Osteocyte (in vitro differentiated cells): ENCODE measurements at regions not wholly inside any gene's neighbourhood (a gene's known extent, or its start where the extent isn't known, plus 50 kb on each side); places are given as distances from the start of the nearest gene placed in this dataset.
"Not testable (repeated sequence)": the region's sequence is repeated elsewhere in the genome, so short reads cannot be mapped to it uniquely, and the experiment has no call there.

Experiments used
- DNase-seq: peaks from one replicate; pipeline ENCODE4 v3.0.0; 2021; ENCODE audit warnings: mixed read lengths; ENCODE audit not compliant: unreplicated experiment; ENCODE audit errors: extremely low spot score
- H3K27ac Mint-ChIP-seq: one replicate; pipeline ENCODE4 v1.8.0; 2021; ENCODE audit warnings: mild to moderate bottlenecking, mixed read lengths; ENCODE audit not compliant: unreplicated experiment
- H3K27me3 Mint-ChIP-seq: one replicate; pipeline ENCODE4 v1.8.0; 2021; ENCODE audit warnings: mixed read lengths; ENCODE audit not compliant: unreplicated experiment
- H3K36me3 Mint-ChIP-seq: one replicate; pipeline ENCODE4 v1.8.0; 2021; ENCODE audit warnings: mixed read lengths; ENCODE audit not compliant: unreplicated experiment
- H3K4me1 Mint-ChIP-seq: one replicate; pipeline ENCODE4 v1.8.0; 2021; ENCODE audit warnings: mixed read lengths; ENCODE audit not compliant: unreplicated experiment
- H3K4me3 Mint-ChIP-seq: one replicate; pipeline ENCODE4 v1.8.0; 2021; ENCODE audit warnings: mild to moderate bottlenecking, moderate library complexity, mixed read lengths; ENCODE audit not compliant: unreplicated experiment
- H3K9me3 Mint-ChIP-seq: one replicate; pipeline ENCODE4 v1.8.0; 2021; ENCODE audit warnings: mixed read lengths; ENCODE audit not compliant: unreplicated experiment
- TF ChIP-seq, protein P1 (sequence below): fragments of 200-600 bp; sonication (generic); IDR thresholded peaks from 2 replicates; pipeline ENCODE4 v1.5.0; 2021; ENCODE audit warnings: antibody characterized with exemption, mild to moderate bottlenecking, moderate library complexity

DNA sequence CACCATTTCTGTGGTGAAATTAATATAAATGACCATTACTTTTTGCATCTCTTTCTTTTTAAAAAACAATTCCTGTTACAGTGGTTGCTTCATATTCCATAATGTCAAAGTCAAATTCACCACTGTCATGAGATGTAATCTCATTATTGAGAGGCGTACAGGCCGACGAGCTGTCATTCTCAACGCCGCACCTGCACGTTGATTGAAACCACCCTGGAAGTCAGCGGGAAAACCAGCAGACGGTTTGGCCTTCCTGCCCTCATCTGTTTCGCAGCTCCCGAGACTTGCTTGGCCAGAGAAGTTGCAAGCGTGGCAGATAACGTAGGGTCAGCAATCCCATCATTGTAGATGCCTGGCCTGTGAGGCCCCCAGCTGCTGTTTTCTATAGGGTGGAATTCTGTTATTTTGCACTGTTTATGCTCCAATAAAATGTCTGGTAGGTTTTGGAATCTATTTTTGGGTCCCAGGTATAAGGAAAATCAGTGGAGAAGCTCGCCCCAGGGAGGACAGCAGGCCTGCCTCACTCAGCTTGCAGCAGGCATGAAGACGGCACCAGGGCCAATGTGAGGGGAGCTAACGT, 153.4 kb downstream of the SOX1 start:
- TF ChIP-seq, protein P1, sequence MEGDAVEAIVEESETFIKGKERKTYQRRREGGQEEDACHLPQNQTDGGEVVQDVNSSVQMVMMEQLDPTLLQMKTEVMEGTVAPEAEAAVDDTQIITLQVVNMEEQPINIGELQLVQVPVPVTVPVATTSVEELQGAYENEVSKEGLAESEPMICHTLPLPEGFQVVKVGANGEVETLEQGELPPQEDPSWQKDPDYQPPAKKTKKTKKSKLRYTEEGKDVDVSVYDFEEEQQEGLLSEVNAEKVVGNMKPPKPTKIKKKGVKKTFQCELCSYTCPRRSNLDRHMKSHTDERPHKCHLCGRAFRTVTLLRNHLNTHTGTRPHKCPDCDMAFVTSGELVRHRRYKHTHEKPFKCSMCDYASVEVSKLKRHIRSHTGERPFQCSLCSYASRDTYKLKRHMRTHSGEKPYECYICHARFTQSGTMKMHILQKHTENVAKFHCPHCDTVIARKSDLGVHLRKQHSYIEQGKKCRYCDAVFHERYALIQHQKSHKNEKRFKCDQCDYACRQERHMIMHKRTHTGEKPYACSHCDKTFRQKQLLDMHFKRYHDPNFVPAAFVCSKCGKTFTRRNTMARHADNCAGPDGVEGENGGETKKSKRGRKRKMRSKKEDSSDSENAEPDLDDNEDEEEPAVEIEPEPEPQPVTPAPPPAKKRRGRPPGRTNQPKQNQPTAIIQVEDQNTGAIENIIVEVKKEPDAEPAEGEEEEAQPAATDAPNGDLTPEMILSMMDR = no peak
- Mint-ChIP-seq H3K27ac (no peak overlapping the region), H3K36me3 (no peaks in the 10 kb centered on the region), H3K27me3 (no peaks in the 10 kb centered on the region), H3K4me1 (no peaks in the 10 kb centered on the region), H3K4me3 (no peak overlapping the region), H3K9me3 (peaks cover 11% of the 10 kb centered on the region)
- no peak for DNase-seq

- Mint-ChIP-seq H3K4me3 (no peak overlapping the region), H3K9me3 (peaks cover 15% of the 10 kb centered on the region), H3K36me3 (no peaks in the 10 kb centered on the region), H3K4me1 (no peaks in the 10 kb centered on the region), H3K27me3 (no peaks in the 10 kb centered on the region), H3K27ac (no peak overlapping the region)
- DNase-seq = no peak
- TF ChIP-seq, protein P1 = no peak
Measured at GRCh38 chr13:112220925-112221324, 154.0 kb downstream of the SOX1 start.

DNA sequence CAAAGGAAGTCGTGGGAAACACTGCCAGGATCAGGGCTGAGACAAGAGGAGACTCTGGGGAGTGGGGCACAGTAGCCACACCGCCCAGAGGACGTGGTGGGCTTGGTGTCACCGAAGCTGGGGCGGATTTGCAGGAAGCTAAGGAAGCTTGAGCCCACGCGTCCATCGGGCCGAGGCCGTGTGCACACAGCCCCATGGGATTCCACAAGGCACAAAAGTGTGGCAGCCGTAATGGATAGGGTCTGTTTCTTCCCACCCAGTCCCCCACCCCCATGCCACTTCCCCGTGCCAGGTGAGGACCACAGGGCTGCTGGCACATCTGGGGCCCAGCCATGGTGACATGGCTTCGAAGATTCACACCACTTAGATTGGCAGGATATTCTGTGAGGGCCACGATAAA, 153.2 kb upstream of the SPACA7 start:
- Mint-ChIP-seq H3K27ac (no peak overlapping the region), H3K9me3 (peaks cover 20% of the 10 kb centered on the region), H3K36me3 (no peaks in the 10 kb centered on the region), H3K4me3 (no peak overlapping the region), H3K4me1 (no peaks in the 10 kb centered on the region), H3K27me3 (no peaks in the 10 kb centered on the region)
- no peak for DNase-seq
- TF ChIP-seq, protein P1 = no peak

GRCh38 chr13:112223929-112224328, 152.2 kb upstream of the SPACA7 start:
- not testable (repeated sequence) for DNase-seq, H3K4me1 Mint-ChIP-seq, H3K4me3 Mint-ChIP-seq, H3K27ac Mint-ChIP-seq, H3K27me3 Mint-ChIP-seq, H3K36me3 Mint-ChIP-seq
- H3K9me3 Mint-ChIP-seq = peaks cover 20% of the 10 kb centered on the region

- Mint-ChIP-seq H3K27ac (no peak overlapping the region), H3K4me3 (no peak overlapping the region), H3K27me3 (no peaks in the 10 kb centered on the region), H3K4me1 (no peaks in the 10 kb centered on the region), H3K9me3 (peaks cover 20% of the 10 kb centered on the region), H3K36me3 (no peaks in the 10 kb centered on the region)
- TF ChIP-seq, protein P1 = no peak
- no peak for DNase-seq
Measured at GRCh38 chr13:112225429-112226090, 150.6 kb upstream of the SPACA7 start.
